H9 (cell line): ENCODE measurements at regions not wholly inside any gene's neighbourhood (a gene's known extent, or its start where the extent isn't known, plus 50 kb on each side); places are given as distances from the start of the nearest gene placed in this dataset.

Experiments used
- DNase-seq: peaks from one replicate; pipeline ENCODE4 v3.0.0-alpha.2; 2017
- H2AFZ ChIP-seq: one replicate; pipeline ENCODE4 v1.6.1; 2013; ENCODE audit warnings: mild to moderate bottlenecking, low read length, control low read depth, moderate library complexity
- H2AK5ac ChIP-seq: 2 replicates; pipeline ENCODE4 v1.6.1; 2013; ENCODE audit warnings: low read length, control low read depth, mixed read lengths; ENCODE audit not compliant: insufficient read length
- H2BK120ac ChIP-seq: one replicate; pipeline ENCODE4 v1.6.1; 2013; ENCODE audit warnings: low read depth, mild to moderate bottlenecking, low read length, control low read depth, inconsistent platforms; ENCODE audit not compliant: poor library complexity, severe bottlenecking
- H2BK12ac ChIP-seq: 2 replicates; pipeline ENCODE4 v1.6.1; 2013; ENCODE audit warnings: low read length, control low read depth, mixed read lengths, low read depth; ENCODE audit not compliant: insufficient read length
- H2BK15ac ChIP-seq: 2 replicates; pipeline ENCODE4 v1.6.1; 2013; ENCODE audit warnings: low read depth, low read length, control low read depth
- H2BK20ac ChIP-seq: one replicate; pipeline ENCODE4 v1.6.1; 2013; ENCODE audit warnings: low read depth, mild to moderate bottlenecking, low read length, control low read depth, inconsistent platforms; ENCODE audit not compliant: poor library complexity, severe bottlenecking
- H2BK5ac ChIP-seq: 2 replicates; pipeline ENCODE4 v1.6.1; 2013; ENCODE audit warnings: low read length, control low read depth, mixed read lengths; ENCODE audit not compliant: insufficient read length
- H3K14ac ChIP-seq: 2 replicates; pipeline ENCODE4 v1.6.1; 2013; ENCODE audit warnings: low read length, control low read depth; ENCODE audit not compliant: insufficient read depth
- H3K18ac ChIP-seq: 2 replicates; pipeline ENCODE4 v1.6.1; 2013; ENCODE audit warnings: low read depth, mild to moderate bottlenecking, mixed read lengths, low read length, control low read depth; ENCODE audit not compliant: insufficient read length
- H3K23ac ChIP-seq: 2 replicates; pipeline ENCODE4 v1.6.1; 2013; ENCODE audit warnings: low read length, control low read depth, mixed read lengths, low read depth; ENCODE audit not compliant: insufficient read length
- H3K23me2 ChIP-seq: 2 replicates; pipeline ENCODE4 v1.6.1; 2013; ENCODE audit warnings: low read depth, mild to moderate bottlenecking, mixed read lengths, low read length, control low read depth; ENCODE audit not compliant: insufficient read length, poor library complexity, severe bottlenecking
- H3K27ac ChIP-seq: 2 replicates; pipeline ENCODE4 v1.5.1; 2013; ENCODE audit warnings: low read length, control low read depth, mixed read lengths, low read depth; ENCODE audit not compliant: insufficient read length
- H3K27me3 ChIP-seq: 2 replicates; pipeline ENCODE4 v1.6.1; 2013; ENCODE audit warnings: low read length, control low read depth, inconsistent platforms; ENCODE audit not compliant: insufficient read depth
- H3K4ac ChIP-seq: 2 replicates; pipeline ENCODE4 v1.6.1; 2013; ENCODE audit warnings: low read depth, mild to moderate bottlenecking, control low read depth, inconsistent platforms, low read length, moderate library complexity
- H3K4me1 ChIP-seq: 2 replicates; pipeline ENCODE4 v1.6.1; 2013; ENCODE audit warnings: low read length, control low read depth, inconsistent platforms; ENCODE audit not compliant: insufficient read depth
- H3K4me2 ChIP-seq: 2 replicates; pipeline ENCODE4 v1.6.1; 2013; ENCODE audit warnings: low read length, control low read depth, mixed read lengths; ENCODE audit not compliant: insufficient read length, insufficient read depth
- H3K56ac ChIP-seq: 2 replicates; pipeline ENCODE4 v1.6.1; 2013; ENCODE audit warnings: low read depth, mild to moderate bottlenecking, mixed read lengths, low read length, control low read depth; ENCODE audit not compliant: insufficient read length
- H3K79me1 ChIP-seq: 2 replicates; pipeline ENCODE4 v1.6.1; 2013; ENCODE audit warnings: low read depth, mild to moderate bottlenecking, moderate library complexity, low read length, control low read depth, inconsistent platforms; ENCODE audit not compliant: insufficient read depth, poor library complexity, severe bottlenecking
- H3K79me2 ChIP-seq: 2 replicates; pipeline ENCODE4 v1.6.1; 2013; ENCODE audit warnings: low read length, control low read depth, inconsistent platforms; ENCODE audit not compliant: insufficient read depth
- H3K9ac ChIP-seq: 2 replicates; pipeline ENCODE4 v1.6.1; 2013; ENCODE audit warnings: low read length, control low read depth, mixed read lengths; ENCODE audit not compliant: insufficient read length; ENCODE audit errors: extremely low read depth
- H3K9me3 ChIP-seq: one replicate; pipeline ENCODE4 v1.6.1; 2013; ENCODE audit warnings: low read depth, low read length, inconsistent platforms; ENCODE audit not compliant: control insufficient read depth
- H3T11ph ChIP-seq: one replicate; pipeline ENCODE4 v1.6.1; 2013; ENCODE audit warnings: mild to moderate bottlenecking, low read length, control low read depth, inconsistent platforms
- H4K20me1 ChIP-seq: one replicate; pipeline ENCODE4 v1.6.1; 2013; ENCODE audit not compliant: control insufficient read depth, insufficient read length, insufficient read depth
- H4K5ac ChIP-seq: 2 replicates; pipeline ENCODE4 v1.6.1; 2013; ENCODE audit warnings: low read depth, mild to moderate bottlenecking, mixed read lengths, low read length, control low read depth; ENCODE audit not compliant: insufficient read length
- H4K8ac ChIP-seq: replicated peaks from 2 replicates; pipeline ENCODE4 v1.6.1; 2013; ENCODE audit warnings: low read length, control low read depth, mixed read lengths, low read depth; ENCODE audit not compliant: insufficient read length
- H4K91ac ChIP-seq: 2 replicates; pipeline ENCODE4 v1.6.1; 2013; ENCODE audit warnings: low read depth, mild to moderate bottlenecking, moderate library complexity, mixed read lengths, low read length, control low read depth; ENCODE audit not compliant: insufficient read length
- H3K27ac Mint-ChIP-seq, 3 experiments: 2 replicates in 2 of 3; 3 replicates in 1 of 3; pipeline ENCODE4 v1.8.0; 2020 to 2021; ENCODE audit warnings: mixed read lengths in 3 of 3, mild to moderate bottlenecking in 1 of 3, moderate library complexity in 1 of 3
- H3K27me3 Mint-ChIP-seq: 2 replicates; pipeline ENCODE4 v1.8.0; 2021; ENCODE audit warnings: low read depth, mild to moderate bottlenecking, moderate library complexity, mixed read lengths
- H3K36me3 Mint-ChIP-seq, 3 experiments: 2 replicates in 2 of 3; 3 replicates in 1 of 3; pipeline ENCODE4 v1.8.0; 2020 to 2021; ENCODE audit warnings: low read depth in 3 of 3, mixed read lengths in 3 of 3; ENCODE audit not compliant: insufficient read depth in 1 of 3
- H3K4me1 Mint-ChIP-seq, 2 experiments: 2 replicates each; pipeline ENCODE4 v1.8.0; 2020; ENCODE audit warnings: mixed read lengths in 2 of 2
- H3K4me3 Mint-ChIP-seq, 2 experiments: 2 replicates in 1 of 2; 3 replicates in 1 of 2; pipeline ENCODE4 v1.8.0; 2020 to 2021; ENCODE audit warnings: mild to moderate bottlenecking in 2 of 2, mixed read lengths in 2 of 2, moderate library complexity in 1 of 2
- H3K9me3 Mint-ChIP-seq, 2 experiments: 2 replicates in 1 of 2; 3 replicates in 1 of 2; pipeline ENCODE4 v1.8.0; 2020; ENCODE audit warnings: mild to moderate bottlenecking in 2 of 2, mixed read lengths in 2 of 2, moderate library complexity in 1 of 2
- CTCF ChIP-seq: fragments of 200-600 bp; sonication (generic); conservative IDR thresholded peaks from 3 replicates; pipeline ENCODE4 v1.8.0; 2021; ENCODE audit warnings: antibody characterized with exemption, mild to moderate bottlenecking
- WGBS: extraction: QIAGEN DNeasy Blood & Tissue Kit; methylation state at CpG from one replicate; pipeline ENCODE4 v1.1.7; 2013; ENCODE audit warnings: missing lambda C conversion rate, low lambda C conversion rate, mixed read lengths; ENCODE audit not compliant: insufficient read length; ENCODE audit errors: extremely low coverage; 5-methylcytosine and 5-hydroxymethylcytosine counted together

- no peak overlapping the region for H3K4me3 Mint-ChIP-seq
- Histone ChIP-seq H3K14ac (no peak overlapping the region), H3K4ac (no peak overlapping the region), H3K56ac (no peak overlapping the region), H3K27ac (no peak overlapping the region), H3T11ph (no peak overlapping the region), H4K91ac (no peak overlapping the region), H3K9me3 (no peaks in the 10 kb centered on the region), H4K8ac (no peak overlapping the region), H2BK120ac (no peak overlapping the region), H2BK15ac (no peak overlapping the region), H3K27me3 (no peaks in the 10 kb centered on the region), H4K5ac (no peak overlapping the region), H2BK12ac (no peak overlapping the region), H3K23ac (no peak overlapping the region), H2BK20ac (no peak overlapping the region), H3K18ac (no peak overlapping the region), H3K4me1 (no peaks in the 10 kb centered on the region), H2BK5ac (no peak overlapping the region), H2AK5ac (no peak overlapping the region), H3K23me2 (no peaks in the 10 kb centered on the region), H3K4me2 (no peak overlapping the region), H2AFZ (no peak overlapping the region), H3K79me1 (no peaks in the 10 kb centered on the region), H4K20me1 (no peaks in the 10 kb centered on the region), H3K9ac (no peak overlapping the region), H3K79me2 (no peaks in the 10 kb centered on the region)
- H3K4me1 Mint-ChIP-seq, result peaks cover 11 to 17% of the 10 kb centered on the region in 2 experiments; a peak in 3 of 4 replicates
- H3K27me3 Mint-ChIP-seq, result peaks cover 4% of the 10 kb centered on the region; the same call in 1 of the 2 replicates
- no peaks in the 10 kb centered on the region for H3K9me3 Mint-ChIP-seq
- no peak for DNase-seq
- WGBS, result no CpG with 5 or more reads among the region's 4 CpGs
- H3K36me3 Mint-ChIP-seq, result no peaks in the 10 kb centered on the region
- TF ChIP-seq CTCF, result no peak
- no peak overlapping the region; a peak in 1 of 7 replicates for H3K27ac Mint-ChIP-seq
These were observed 100.1 kb upstream of the RBPJ start for GRCh38 chr4:26220696-26221095.
